Neural cell (in vitro differentiated cells): ENCODE measurements at regions not wholly inside any gene's neighbourhood (a gene's known extent, or its start where the extent isn't known, plus 50 kb on each side); places are given as distances from the start of the nearest gene placed in this dataset.

Source experiments
- CTCF ChIP-seq: fragments of 450-650 bp; IDR thresholded peaks from 2 replicates; pipeline ENCODE4 v1.5.1; 2014; ENCODE audit warnings: antibody characterized with exemption, mild to moderate bottlenecking, moderate library complexity; ENCODE audit not compliant: poor library complexity, severe bottlenecking
- EP300 ChIP-seq: fragments of 450-650 bp; conservative IDR thresholded peaks from 2 replicates; pipeline ENCODE4 v1.6.1; 2014; ENCODE audit warnings: antibody characterized with exemption, mild to moderate bottlenecking, moderate library complexity; ENCODE audit not compliant: poor library complexity, severe bottlenecking
- EZH2 ChIP-seq: fragments of 200-600, 300-800 bp; shearing (Covaris generic), sonication (generic); IDR thresholded peaks from 2 replicates; pipeline ENCODE4 v1.6.1; 2014; ENCODE audit warnings: antibody characterized with exemption, low read length, borderline replicate concordance, mild to moderate bottlenecking; ENCODE audit not compliant: insufficient read depth, poor library complexity, severe bottlenecking
- MXI1 ChIP-seq: fragments of 450-650 bp; conservative IDR thresholded peaks from 2 replicates; pipeline ENCODE4 v1.6.1; 2014; ENCODE audit warnings: antibody characterized with exemption, mild to moderate bottlenecking; ENCODE audit not compliant: poor library complexity, severe bottlenecking
- POLR2AphosphoS5 ChIP-seq: IDR thresholded peaks from 2 replicates; pipeline ENCODE4 v1.6.1; 2012
- RAD21 ChIP-seq: fragments of 450-650 bp; conservative IDR thresholded peaks from 2 replicates; pipeline ENCODE4 v1.6.1; 2014; ENCODE audit warnings: antibody characterized with exemption, mild to moderate bottlenecking, moderate library complexity
- REST ChIP-seq: IDR thresholded peaks from 2 replicates; pipeline ENCODE4 v1.6.1; 2012; ENCODE audit warnings: borderline replicate concordance
- SMC3 ChIP-seq: fragments of 450-650 bp; conservative IDR thresholded peaks from 2 replicates; pipeline ENCODE4 v1.6.1; 2014; ENCODE audit warnings: antibody characterized with exemption, mild to moderate bottlenecking, moderate library complexity; ENCODE audit not compliant: poor library complexity
- TAF1 ChIP-seq: IDR thresholded peaks from 2 replicates; pipeline ENCODE4 v1.6.1; 2012; ENCODE audit warnings: low read depth

GRCh38 chr5:18403941-18404438 is 769.7 kb downstream of the TAF11L14 start:
- TF ChIP-seq CTCF (no peak), EP300 (no peak), REST (no peak), TAF1 (no peak), POLR2AphosphoS5 (no peak), EZH2 (no peak), SMC3 (no peak), RAD21 (no peak), MXI1 (no peak)
